GM23338 (cell line): ENCODE measurements at regions not wholly inside any gene's neighbourhood (a gene's known extent, or its start where the extent isn't known, plus 50 kb on each side); places are given as distances from the start of the nearest gene placed in this dataset.

Experiments used
- CREB1 ChIP-seq: fragments of 250-450 bp; sonication (Bioruptor Pico); IDR thresholded peaks from 2 replicates; pipeline ENCODE4 v1.5.0; 2020; ENCODE audit warnings: low read depth, mild to moderate bottlenecking, moderate library complexity
- EZH2 ChIP-seq: fragments of 200-600 bp; sonication (generic); IDR thresholded peaks from one replicate; pipeline ENCODE4 v1.8.0; 2017; ENCODE audit warnings: antibody characterized with exemption, mild to moderate bottlenecking, low read depth; ENCODE audit not compliant: unreplicated experiment
- EZH2phosphoT487 ChIP-seq: fragments of 200-600 bp; sonication (generic); IDR thresholded peaks from one replicate; pipeline ENCODE4 v1.8.1; 2018; ENCODE audit warnings: antibody characterized with exemption; ENCODE audit not compliant: unreplicated experiment
- JUNB ChIP-seq: IDR thresholded peaks from one replicate; pipeline ENCODE4 v1.6.1; 2016; ENCODE audit warnings: antibody characterized with exemption; ENCODE audit not compliant: unreplicated experiment
- POLR2AphosphoS5 ChIP-seq: IDR thresholded peaks from 2 replicates; pipeline ENCODE4 v1.6.1; 2016; ENCODE audit warnings: antibody characterized with exemption, low read depth
- TF ChIP-seq, protein P1 (sequence below), 2 experiments: fragments of 200-600 bp in 1 of 2; sonication (generic) in 1 of 2; conservative IDR thresholded peaks; 2 replicates each; pipeline versions ENCODE4 v1.5.1 to v1.6.1; 2016 to 2017; ENCODE audit warnings: antibody characterized with exemption in 2 of 2, low read depth in 2 of 2, mild to moderate bottlenecking in 2 of 2, moderate library complexity in 1 of 2
- TF ChIP-seq, protein P2 (sequence below): IDR thresholded peaks from one replicate; pipeline ENCODE4 v1.6.1; 2018; ENCODE audit warnings: antibody characterized with exemption; ENCODE audit not compliant: unreplicated experiment

DNA sequence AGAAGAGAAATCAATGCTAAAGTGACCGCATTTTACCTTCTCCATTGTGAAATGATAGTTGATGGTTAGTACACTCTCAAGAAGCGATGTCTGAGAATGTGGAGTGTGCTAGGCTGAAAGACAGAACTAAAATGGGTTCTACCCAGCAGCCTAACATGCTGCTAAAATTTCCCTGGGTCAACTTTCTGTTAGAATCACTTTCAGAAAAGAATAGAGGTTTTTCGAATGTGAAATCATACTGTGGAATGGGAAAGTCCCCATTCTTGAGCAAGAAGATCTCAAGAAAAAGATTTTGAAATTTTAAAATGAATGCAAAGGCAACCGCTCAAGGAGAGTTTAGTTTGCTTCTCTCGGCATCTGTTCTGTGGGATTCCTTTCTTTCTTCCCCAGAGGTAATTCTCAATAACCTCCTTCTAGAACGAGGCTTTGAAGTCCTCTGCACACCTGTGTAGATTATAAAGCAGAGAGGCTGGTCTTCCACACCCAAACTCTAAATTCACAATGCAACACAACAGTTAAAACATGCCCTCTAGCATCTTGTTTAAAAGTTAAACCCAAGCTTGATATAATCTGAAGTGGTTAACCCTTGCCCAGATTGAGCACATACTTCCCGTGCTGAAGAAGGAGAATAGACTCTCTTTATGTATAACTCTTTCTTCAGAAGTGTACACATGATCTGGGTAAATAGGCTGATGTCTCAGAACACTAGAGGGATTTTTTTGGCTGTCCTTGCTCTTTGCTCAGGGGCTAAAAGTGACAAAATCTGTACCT lies 208.7 kb upstream of the KLF3 start:
- TF ChIP-seq POLR2AphosphoS5 = no peak
- TF ChIP-seq, protein P1, sequence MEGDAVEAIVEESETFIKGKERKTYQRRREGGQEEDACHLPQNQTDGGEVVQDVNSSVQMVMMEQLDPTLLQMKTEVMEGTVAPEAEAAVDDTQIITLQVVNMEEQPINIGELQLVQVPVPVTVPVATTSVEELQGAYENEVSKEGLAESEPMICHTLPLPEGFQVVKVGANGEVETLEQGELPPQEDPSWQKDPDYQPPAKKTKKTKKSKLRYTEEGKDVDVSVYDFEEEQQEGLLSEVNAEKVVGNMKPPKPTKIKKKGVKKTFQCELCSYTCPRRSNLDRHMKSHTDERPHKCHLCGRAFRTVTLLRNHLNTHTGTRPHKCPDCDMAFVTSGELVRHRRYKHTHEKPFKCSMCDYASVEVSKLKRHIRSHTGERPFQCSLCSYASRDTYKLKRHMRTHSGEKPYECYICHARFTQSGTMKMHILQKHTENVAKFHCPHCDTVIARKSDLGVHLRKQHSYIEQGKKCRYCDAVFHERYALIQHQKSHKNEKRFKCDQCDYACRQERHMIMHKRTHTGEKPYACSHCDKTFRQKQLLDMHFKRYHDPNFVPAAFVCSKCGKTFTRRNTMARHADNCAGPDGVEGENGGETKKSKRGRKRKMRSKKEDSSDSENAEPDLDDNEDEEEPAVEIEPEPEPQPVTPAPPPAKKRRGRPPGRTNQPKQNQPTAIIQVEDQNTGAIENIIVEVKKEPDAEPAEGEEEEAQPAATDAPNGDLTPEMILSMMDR (conservative IDR thresholded peaks at IDR 0.05; ENCODE audit: low read depth in 2 of 2) = no peak
- TF ChIP-seq EZH2 = no peak
- no peak for TF ChIP-seq CREB1 (CRISPR knock-in tag)
- TF ChIP-seq, protein P2, sequence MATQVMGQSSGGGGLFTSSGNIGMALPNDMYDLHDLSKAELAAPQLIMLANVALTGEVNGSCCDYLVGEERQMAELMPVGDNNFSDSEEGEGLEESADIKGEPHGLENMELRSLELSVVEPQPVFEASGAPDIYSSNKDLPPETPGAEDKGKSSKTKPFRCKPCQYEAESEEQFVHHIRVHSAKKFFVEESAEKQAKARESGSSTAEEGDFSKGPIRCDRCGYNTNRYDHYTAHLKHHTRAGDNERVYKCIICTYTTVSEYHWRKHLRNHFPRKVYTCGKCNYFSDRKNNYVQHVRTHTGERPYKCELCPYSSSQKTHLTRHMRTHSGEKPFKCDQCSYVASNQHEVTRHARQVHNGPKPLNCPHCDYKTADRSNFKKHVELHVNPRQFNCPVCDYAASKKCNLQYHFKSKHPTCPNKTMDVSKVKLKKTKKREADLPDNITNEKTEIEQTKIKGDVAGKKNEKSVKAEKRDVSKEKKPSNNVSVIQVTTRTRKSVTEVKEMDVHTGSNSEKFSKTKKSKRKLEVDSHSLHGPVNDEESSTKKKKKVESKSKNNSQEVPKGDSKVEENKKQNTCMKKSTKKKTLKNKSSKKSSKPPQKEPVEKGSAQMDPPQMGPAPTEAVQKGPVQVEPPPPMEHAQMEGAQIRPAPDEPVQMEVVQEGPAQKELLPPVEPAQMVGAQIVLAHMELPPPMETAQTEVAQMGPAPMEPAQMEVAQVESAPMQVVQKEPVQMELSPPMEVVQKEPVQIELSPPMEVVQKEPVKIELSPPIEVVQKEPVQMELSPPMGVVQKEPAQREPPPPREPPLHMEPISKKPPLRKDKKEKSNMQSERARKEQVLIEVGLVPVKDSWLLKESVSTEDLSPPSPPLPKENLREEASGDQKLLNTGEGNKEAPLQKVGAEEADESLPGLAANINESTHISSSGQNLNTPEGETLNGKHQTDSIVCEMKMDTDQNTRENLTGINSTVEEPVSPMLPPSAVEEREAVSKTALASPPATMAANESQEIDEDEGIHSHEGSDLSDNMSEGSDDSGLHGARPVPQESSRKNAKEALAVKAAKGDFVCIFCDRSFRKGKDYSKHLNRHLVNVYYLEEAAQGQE = no peak
- no peak for TF ChIP-seq JUNB
- TF ChIP-seq EZH2phosphoT487 = no peak
